Smooth muscle cell (in vitro differentiated cells): ENCODE measurements at regions not wholly inside any gene's neighbourhood (a gene's known extent, or its start where the extent isn't known, plus 50 kb on each side); places are given as distances from the start of the nearest gene placed in this dataset.

ENCODE experiments used
- DNase-seq: peaks from one replicate; lab custom pipeline; 2025; ENCODE audit not compliant: unreplicated experiment; lab: John Stamatoyannopoulos, UW
- H2AFZ ChIP-seq: fragments of 200-600 bp; sonication (generic); 2 replicates; pipeline ENCODE4 v1.6.0; 2016; ENCODE audit warnings: antibody characterized with exemption, low read depth, mild to moderate bottlenecking
- H3F3A ChIP-seq: fragments of 200-600 bp; sonication (generic); 2 replicates; pipeline ENCODE4 v1.6.0; 2017; ENCODE audit warnings: antibody characterized with exemption, low read depth
- H3K27ac ChIP-seq: fragments of 200-600 bp; sonication (generic); 2 replicates; pipeline ENCODE4 v1.5.1; 2016; ENCODE audit warnings: low read depth, mild to moderate bottlenecking
- H3K27me3 ChIP-seq: fragments of 200-600 bp; sonication (generic); 2 replicates; pipeline ENCODE4 v1.6.1; 2016; ENCODE audit warnings: low read depth, mild to moderate bottlenecking
- H3K36me3 ChIP-seq: fragments of 200-600 bp; sonication (generic); 2 replicates; pipeline ENCODE4 v1.5.1; 2016; ENCODE audit warnings: low read depth
- H3K4me1 ChIP-seq: fragments of 200-600 bp; sonication (generic); 2 replicates; pipeline ENCODE4 v1.5.1; 2016; ENCODE audit warnings: low read depth
- H3K4me2 ChIP-seq: fragments of 200-600 bp; sonication (generic); 2 replicates; pipeline ENCODE4 v1.6.0; 2016; ENCODE audit warnings: mild to moderate bottlenecking
- H3K4me3 ChIP-seq: fragments of 200-600 bp; sonication (generic); 2 replicates; pipeline ENCODE4 v1.5.1; 2016; ENCODE audit warnings: mild to moderate bottlenecking
- H3K79me2 ChIP-seq: fragments of 200-600 bp; sonication (generic); 2 replicates; pipeline ENCODE4 v1.6.0; 2016; ENCODE audit warnings: low read depth, mild to moderate bottlenecking
- H3K9ac ChIP-seq: fragments of 200-600 bp; sonication (generic); 2 replicates; pipeline ENCODE4 v1.6.0; 2016; ENCODE audit warnings: low read depth
- H3K9me3 ChIP-seq: fragments of 200-600 bp; sonication (generic); replicated peaks from 2 replicates; pipeline ENCODE4 v1.5.1; 2016; ENCODE audit warnings: low read depth
- H4K20me1 ChIP-seq: fragments of 200-600 bp; sonication (generic); 2 replicates; pipeline ENCODE4 v1.6.0; 2016; ENCODE audit warnings: low read depth
- WGBS: methylation state at CpG from one replicate; pipeline ENCODE4 v1.1.7; 2016; ENCODE audit warnings: low lambda C conversion rate; 5-methylcytosine and 5-hydroxymethylcytosine counted together
- TF ChIP-seq, protein P1 (sequence below): fragments of 200-600 bp; sonication (generic); IDR thresholded peaks from 2 replicates; pipeline ENCODE4 v1.5.1; 2017; ENCODE audit warnings: borderline replicate concordance, mild to moderate bottlenecking, antibody characterized with exemption; ENCODE audit not compliant: insufficient read depth, poor library complexity, severe bottlenecking

DNA sequence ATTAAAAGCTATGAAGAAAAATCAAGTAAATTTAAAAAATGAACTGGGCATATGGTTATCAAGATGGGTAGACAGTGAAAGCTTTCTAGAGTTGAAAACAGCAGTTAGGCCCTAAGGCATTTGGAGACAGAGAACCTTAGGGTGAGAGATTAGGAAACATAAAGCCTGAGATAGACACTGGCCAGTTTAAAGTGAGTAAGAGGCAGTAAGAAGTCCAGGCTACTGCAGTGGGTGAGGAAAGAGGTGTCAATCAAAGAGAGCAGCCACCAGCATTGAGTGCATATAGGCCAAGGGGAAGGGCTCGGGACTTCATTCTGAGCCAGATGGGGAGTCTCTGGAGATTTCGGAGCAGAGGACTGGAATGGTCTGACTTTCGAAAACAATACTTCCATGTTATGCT is 1360.5 kb upstream of the ADGRL4 start:
- WGBS: 95% methylated on average over 3 of the region's 3 CpGs
- Histone ChIP-seq H3K4me3 (no peak overlapping the region), H4K20me1 (no peaks in the 10 kb centered on the region), H3K79me2 (no peaks in the 10 kb centered on the region), H3K9ac (no peak overlapping the region), H3F3A (no peaks in the 10 kb centered on the region), H2AFZ (no peak overlapping the region), H3K9me3 (no peaks in the 10 kb centered on the region), H3K4me2 (no peak overlapping the region), H3K4me1 (no peaks in the 10 kb centered on the region), H3K27me3 (no peaks in the 10 kb centered on the region), H3K27ac (no peak overlapping the region), H3K36me3 (no peaks in the 10 kb centered on the region)
- no peak for DNase-seq
- TF ChIP-seq, protein P1, sequence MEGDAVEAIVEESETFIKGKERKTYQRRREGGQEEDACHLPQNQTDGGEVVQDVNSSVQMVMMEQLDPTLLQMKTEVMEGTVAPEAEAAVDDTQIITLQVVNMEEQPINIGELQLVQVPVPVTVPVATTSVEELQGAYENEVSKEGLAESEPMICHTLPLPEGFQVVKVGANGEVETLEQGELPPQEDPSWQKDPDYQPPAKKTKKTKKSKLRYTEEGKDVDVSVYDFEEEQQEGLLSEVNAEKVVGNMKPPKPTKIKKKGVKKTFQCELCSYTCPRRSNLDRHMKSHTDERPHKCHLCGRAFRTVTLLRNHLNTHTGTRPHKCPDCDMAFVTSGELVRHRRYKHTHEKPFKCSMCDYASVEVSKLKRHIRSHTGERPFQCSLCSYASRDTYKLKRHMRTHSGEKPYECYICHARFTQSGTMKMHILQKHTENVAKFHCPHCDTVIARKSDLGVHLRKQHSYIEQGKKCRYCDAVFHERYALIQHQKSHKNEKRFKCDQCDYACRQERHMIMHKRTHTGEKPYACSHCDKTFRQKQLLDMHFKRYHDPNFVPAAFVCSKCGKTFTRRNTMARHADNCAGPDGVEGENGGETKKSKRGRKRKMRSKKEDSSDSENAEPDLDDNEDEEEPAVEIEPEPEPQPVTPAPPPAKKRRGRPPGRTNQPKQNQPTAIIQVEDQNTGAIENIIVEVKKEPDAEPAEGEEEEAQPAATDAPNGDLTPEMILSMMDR: no peak

GRCh38 chr1:80365359-80366021 is 1359.0 kb upstream of the ADGRL4 start:
- H3K9me3 ChIP-seq: no peaks in the 10 kb centered on the region
- no peak overlapping the region for H3K27ac ChIP-seq
- no peaks in the 10 kb centered on the region for H3K4me1 ChIP-seq
- no peaks in the 10 kb centered on the region for H3F3A ChIP-seq
- no peaks in the 10 kb centered on the region for H3K27me3 ChIP-seq
- no peak overlapping the region for H3K9ac ChIP-seq
- TF ChIP-seq, protein P1: no peak
- DNase-seq: no peak
- 92% methylated on average over 5 of the region's 5 CpGs for WGBS
- H4K20me1 ChIP-seq: no peaks in the 10 kb centered on the region
- no peaks in the 10 kb centered on the region for H3K79me2 ChIP-seq
- H3K4me3 ChIP-seq: no peak overlapping the region
- H3K4me2 ChIP-seq: no peak overlapping the region
- H3K36me3 ChIP-seq: no peaks in the 10 kb centered on the region
- no peak overlapping the region for H2AFZ ChIP-seq

DNA sequence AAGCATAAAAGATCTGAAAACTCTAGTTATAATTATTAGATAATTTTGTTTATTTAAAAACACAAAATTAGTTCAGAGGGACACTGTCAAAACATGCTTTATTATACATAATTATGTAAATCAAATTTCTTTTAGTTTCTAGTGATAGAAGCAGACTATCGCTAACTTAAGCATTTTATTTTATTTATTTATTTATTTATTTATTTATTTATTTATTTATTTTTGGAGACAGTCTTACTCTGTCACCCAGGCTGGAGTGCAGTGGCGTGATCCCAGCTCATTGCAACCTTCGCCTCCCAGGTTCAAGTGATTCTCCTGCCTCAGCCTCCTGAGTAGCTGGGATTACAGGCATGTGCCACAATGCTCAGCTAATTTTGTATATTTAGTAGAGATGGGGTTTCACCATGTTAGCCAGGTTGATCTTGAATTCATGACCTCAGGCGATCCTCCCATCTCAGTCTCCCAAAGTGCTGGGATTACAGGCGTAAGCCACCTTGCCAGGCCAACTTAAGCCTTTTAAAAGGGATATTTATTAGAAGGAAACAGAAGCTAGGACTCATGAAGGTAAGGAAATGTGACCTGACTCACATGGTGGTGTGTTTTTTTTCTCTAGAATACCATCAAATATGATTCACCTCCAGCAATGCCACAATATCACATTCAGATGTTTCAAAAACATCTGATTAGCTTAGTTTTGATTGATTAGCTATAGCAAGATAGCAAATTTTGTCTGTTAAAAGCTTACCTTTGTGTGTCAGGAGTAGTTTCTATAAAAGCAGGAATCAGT is 1357.4 kb upstream of the ADGRL4 start:
- no peak overlapping the region for H2AFZ ChIP-seq
- TF ChIP-seq, protein P1: no peak
- H3K27ac ChIP-seq: no peak overlapping the region
- no peak overlapping the region for H3K9ac ChIP-seq
- H3K4me2 ChIP-seq: no peak overlapping the region
- DNase-seq: no peak
- H3K9me3 ChIP-seq: no peaks in the 10 kb centered on the region
- H3K27me3 ChIP-seq: no peaks in the 10 kb centered on the region
- no peak overlapping the region for H3K4me3 ChIP-seq
- no peaks in the 10 kb centered on the region for H3K79me2 ChIP-seq
- H4K20me1 ChIP-seq: no peaks in the 10 kb centered on the region
- 96% methylated on average over 5 of the region's 5 CpGs for WGBS
- H3K4me1 ChIP-seq: no peaks in the 10 kb centered on the region
- H3K36me3 ChIP-seq: no peaks in the 10 kb centered on the region
- H3F3A ChIP-seq: no peaks in the 10 kb centered on the region
